ENCODE measurements at regions not wholly inside any gene's neighbourhood (a gene's known extent, or its start where the extent isn't known, plus 50 kb on each side); places are given as distances from the start of the nearest gene placed in this dataset.
A peak's percentile ranks its signal among the peaks of the same experiment; 100 is the strongest.

DNA sequence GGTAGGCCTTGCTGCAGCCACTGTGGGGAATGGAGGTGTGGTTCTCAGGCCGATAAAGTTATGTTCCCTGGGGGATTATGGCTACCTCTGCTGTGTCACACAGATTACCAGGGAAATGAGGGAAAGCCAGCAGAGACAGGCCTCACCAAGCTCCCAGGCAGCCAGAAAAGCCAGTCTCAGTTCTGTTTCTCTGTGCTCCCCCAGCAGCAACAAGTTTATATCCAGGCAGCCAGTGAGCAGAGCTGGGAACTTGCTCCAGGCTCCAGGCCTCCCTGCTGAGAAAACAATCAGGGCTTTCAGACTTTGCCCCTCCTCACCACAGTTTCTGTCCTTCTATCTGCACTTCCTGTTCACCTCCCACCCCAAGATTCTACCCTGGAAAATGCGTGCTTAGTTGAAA lies 596.6 kb upstream of the GYPC start:
- H3K9me3 Mint-ChIP-seq, result peaks cover 75% of the 10 kb centered on the region
- no peak overlapping the region for H3K4me3 Mint-ChIP-seq
- peaks cover 10% of the 10 kb centered on the region for H3K27me3 Mint-ChIP-seq (ENCODE audit: low read depth, poor library complexity)
- TF ChIP-seq, protein P1, sequence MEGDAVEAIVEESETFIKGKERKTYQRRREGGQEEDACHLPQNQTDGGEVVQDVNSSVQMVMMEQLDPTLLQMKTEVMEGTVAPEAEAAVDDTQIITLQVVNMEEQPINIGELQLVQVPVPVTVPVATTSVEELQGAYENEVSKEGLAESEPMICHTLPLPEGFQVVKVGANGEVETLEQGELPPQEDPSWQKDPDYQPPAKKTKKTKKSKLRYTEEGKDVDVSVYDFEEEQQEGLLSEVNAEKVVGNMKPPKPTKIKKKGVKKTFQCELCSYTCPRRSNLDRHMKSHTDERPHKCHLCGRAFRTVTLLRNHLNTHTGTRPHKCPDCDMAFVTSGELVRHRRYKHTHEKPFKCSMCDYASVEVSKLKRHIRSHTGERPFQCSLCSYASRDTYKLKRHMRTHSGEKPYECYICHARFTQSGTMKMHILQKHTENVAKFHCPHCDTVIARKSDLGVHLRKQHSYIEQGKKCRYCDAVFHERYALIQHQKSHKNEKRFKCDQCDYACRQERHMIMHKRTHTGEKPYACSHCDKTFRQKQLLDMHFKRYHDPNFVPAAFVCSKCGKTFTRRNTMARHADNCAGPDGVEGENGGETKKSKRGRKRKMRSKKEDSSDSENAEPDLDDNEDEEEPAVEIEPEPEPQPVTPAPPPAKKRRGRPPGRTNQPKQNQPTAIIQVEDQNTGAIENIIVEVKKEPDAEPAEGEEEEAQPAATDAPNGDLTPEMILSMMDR (IDR thresholded peaks at IDR 0.05), result no peak
- peaks cover 11% of the 10 kb centered on the region for H3K4me1 Mint-ChIP-seq
- peak; percentile 2 for DNase-seq
- peaks cover 26% of the 10 kb centered on the region for H3K36me3 Mint-ChIP-seq (ENCODE audit: low read depth)
- peak overlapping the region; percentile 73 for H3K27ac Mint-ChIP-seq

DNA sequence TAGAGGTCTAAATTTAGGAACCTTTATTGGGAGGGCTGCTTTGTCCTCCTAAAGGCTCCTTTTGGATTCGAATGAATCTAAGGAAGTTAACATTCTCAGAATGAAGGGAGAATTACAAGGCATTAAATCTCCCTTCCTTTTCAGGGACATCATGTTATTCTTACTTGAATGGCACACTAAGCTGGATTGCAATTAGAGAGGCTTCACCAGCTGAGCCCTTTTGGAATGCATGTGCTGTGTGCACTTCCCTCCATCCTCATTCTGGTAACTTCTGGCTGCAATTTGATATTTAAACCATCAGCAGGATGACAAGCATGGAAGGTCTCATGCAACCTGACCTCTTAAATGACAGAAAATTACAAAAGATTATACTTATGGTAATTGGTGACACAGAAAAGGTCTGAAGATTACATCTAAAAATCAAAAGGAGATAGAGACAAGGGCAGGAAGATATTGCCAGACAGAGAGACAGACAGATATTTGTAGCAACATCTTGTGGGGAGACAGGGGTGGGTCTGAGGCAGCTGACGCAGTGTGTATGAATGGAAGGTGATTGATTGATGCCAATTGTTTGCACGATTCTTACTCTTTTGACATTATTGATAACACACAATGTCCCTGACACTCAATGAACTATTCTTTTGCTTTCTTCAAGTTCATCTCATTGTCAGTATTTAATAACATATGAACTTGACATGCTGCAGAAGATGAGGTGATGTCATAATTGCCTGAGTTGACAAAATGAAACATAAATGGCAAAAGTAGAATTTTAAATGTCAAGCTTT lies 570.8 kb upstream of the GYPC start:
- H3K9me3 Mint-ChIP-seq, result no peaks in the 10 kb centered on the region
- peak overlapping the region; percentile 20 for H3K27ac Mint-ChIP-seq

DNA sequence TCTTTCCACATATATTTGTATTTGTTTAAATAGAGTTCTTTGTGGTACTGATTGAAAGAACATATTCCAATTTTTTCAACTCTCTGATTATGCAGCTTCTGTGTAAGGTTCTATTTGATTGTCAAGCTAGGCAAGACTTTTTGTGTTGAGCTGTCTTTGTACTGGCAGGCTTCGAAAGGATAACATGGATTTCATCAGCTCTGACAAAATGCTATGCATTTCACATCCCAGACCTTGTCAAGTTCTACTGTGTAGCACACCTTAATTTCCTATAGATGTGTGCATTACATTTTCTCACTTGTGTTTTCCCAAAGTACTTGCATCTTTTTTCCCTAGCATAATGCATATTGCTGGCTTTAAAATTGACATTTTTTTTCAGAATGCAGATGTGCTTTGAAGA lies 555.0 kb upstream of the GYPC start:
- no peak overlapping the region for H3K4me3 Mint-ChIP-seq
- H3K9me3 Mint-ChIP-seq, result peaks cover 15% of the 10 kb centered on the region
- no peak for DNase-seq
- H3K27me3 Mint-ChIP-seq (ENCODE audit: low read depth, poor library complexity), result peaks cover 2% of the 10 kb centered on the region
- no peaks in the 10 kb centered on the region for H3K4me1 Mint-ChIP-seq
- H3K36me3 Mint-ChIP-seq (ENCODE audit: low read depth), result no peaks in the 10 kb centered on the region
- TF ChIP-seq, protein P1 (IDR thresholded peaks at IDR 0.05), result no peak
- no peak overlapping the region for H3K27ac Mint-ChIP-seq

More for the DNA sequence above, 570.8 kb upstream of the GYPC start:
- DNase-seq, result no peak
- peaks cover 6% of the 10 kb centered on the region for H3K4me1 Mint-ChIP-seq
- H3K36me3 Mint-ChIP-seq (ENCODE audit: low read depth), result no peaks in the 10 kb centered on the region
- TF ChIP-seq, protein P1 (IDR thresholded peaks at IDR 0.05), result no peak
- H3K4me3 Mint-ChIP-seq, result no peak overlapping the region
- H3K27me3 Mint-ChIP-seq (ENCODE audit: low read depth, poor library complexity), result peaks cover 6% of the 10 kb centered on the region

DNA sequence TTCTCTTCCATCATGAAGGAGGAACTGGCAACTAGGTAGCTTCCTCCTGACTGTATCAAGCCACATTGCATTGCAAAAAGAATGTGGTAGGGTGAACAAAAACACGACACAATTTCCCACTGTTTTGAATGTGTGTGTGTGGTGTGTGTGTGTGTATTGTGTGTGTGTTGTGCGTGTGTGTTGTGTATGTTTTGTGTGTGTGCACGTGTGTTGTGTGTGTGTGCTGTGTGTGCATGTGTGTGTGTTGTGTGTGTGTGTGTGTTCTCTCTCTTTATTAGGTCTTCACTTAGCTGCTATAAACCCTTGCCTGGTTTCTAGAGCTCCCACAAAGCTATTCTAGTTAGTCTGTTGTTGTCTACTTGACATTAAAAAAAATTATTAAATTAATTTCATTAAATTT lies 550.0 kb upstream of the GYPC start:
- no peak for DNase-seq
- no peaks in the 10 kb centered on the region for H3K36me3 Mint-ChIP-seq (ENCODE audit: low read depth)
- H3K27me3 Mint-ChIP-seq (ENCODE audit: low read depth, poor library complexity), result no peaks in the 10 kb centered on the region
- TF ChIP-seq, protein P1 (IDR thresholded peaks at IDR 0.05), result no peak
- H3K27ac Mint-ChIP-seq, result peak overlapping the region; percentile 34
- H3K4me1 Mint-ChIP-seq, result no peaks in the 10 kb centered on the region
- peaks cover 16% of the 10 kb centered on the region for H3K9me3 Mint-ChIP-seq
- H3K4me3 Mint-ChIP-seq, result no peak overlapping the region

DNA sequence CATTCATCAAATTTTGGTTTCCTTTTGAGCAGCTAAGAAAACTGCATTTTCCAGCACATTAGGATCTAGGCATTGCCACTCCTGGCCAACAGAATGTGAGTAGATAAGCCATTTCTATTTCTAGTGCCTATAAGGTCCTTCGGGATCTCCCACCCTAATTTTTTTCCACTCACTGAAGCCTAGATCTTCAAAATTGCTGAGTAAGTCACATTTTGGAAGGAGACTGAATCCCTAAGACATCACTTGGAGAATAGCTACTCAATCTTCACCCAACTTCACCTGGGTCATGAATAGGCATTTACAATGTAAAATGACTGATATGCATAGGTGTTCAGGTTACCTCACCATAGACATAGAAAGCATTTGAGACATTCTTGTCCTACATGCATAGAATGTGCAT lies 548.1 kb upstream of the GYPC start:
- no peak overlapping the region for H3K27ac Mint-ChIP-seq
- no peak overlapping the region for H3K4me3 Mint-ChIP-seq
- H3K36me3 Mint-ChIP-seq (ENCODE audit: low read depth), result no peaks in the 10 kb centered on the region
- H3K27me3 Mint-ChIP-seq (ENCODE audit: low read depth, poor library complexity), result no peaks in the 10 kb centered on the region
- no peaks in the 10 kb centered on the region for H3K4me1 Mint-ChIP-seq
- DNase-seq, result no peak
- H3K9me3 Mint-ChIP-seq, result peaks cover 12% of the 10 kb centered on the region
- TF ChIP-seq, protein P1 (IDR thresholded peaks at IDR 0.05), result no peak

DNA sequence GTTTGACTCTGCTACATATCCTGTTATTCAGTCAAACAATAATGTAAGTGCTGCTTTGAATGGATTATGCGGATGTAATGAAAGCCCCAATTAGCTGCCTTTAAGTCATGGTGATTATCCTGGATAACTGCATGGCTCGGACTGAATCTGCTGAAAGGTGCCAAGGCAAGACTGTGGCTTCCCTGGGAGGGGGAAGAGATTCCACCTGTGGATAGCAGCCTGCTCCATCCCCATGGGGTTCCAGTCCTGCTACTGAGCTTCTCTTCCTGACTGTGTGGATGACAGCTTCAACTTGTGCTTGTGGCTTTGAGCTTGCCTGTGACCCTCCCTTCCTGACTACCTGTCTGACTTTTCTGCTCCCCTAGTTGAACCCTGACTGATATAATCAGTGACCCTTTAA lies 540.0 kb upstream of the GYPC start:
- Mint-ChIP-seq H3K36me3 (ENCODE audit: low read depth) (no peaks in the 10 kb centered on the region), H3K27me3 (ENCODE audit: low read depth, poor library complexity) (no peaks in the 10 kb centered on the region), H3K4me3 (no peak overlapping the region), H3K27ac (no peak overlapping the region), H3K4me1 (no peaks in the 10 kb centered on the region), H3K9me3 (no peaks in the 10 kb centered on the region)
- DNase-seq, result no peak
- TF ChIP-seq, protein P1 (IDR thresholded peaks at IDR 0.05), result no peak

All from nephron progenitor cell (in vitro differentiated cells).